ENCODE measurements at regions not wholly inside any gene's neighbourhood (a gene's known extent, or its start where the extent isn't known, plus 50 kb on each side); places are given as distances from the start of the nearest gene placed in this dataset.
"Not testable (repeated sequence)": the region's sequence is repeated elsewhere in the genome, so short reads cannot be mapped to it uniquely, and the experiment has no call there.

GRCh38 chr1:83400173-83400572 lies 598.8 kb downstream of the TTLL7 start:
- TF ChIP-seq, protein P1, sequence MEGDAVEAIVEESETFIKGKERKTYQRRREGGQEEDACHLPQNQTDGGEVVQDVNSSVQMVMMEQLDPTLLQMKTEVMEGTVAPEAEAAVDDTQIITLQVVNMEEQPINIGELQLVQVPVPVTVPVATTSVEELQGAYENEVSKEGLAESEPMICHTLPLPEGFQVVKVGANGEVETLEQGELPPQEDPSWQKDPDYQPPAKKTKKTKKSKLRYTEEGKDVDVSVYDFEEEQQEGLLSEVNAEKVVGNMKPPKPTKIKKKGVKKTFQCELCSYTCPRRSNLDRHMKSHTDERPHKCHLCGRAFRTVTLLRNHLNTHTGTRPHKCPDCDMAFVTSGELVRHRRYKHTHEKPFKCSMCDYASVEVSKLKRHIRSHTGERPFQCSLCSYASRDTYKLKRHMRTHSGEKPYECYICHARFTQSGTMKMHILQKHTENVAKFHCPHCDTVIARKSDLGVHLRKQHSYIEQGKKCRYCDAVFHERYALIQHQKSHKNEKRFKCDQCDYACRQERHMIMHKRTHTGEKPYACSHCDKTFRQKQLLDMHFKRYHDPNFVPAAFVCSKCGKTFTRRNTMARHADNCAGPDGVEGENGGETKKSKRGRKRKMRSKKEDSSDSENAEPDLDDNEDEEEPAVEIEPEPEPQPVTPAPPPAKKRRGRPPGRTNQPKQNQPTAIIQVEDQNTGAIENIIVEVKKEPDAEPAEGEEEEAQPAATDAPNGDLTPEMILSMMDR (IDR thresholded peaks at IDR 0.05) = not testable (repeated sequence)
- not testable (repeated sequence) for TF ChIP-seq EP300 (IDR thresholded peaks at IDR 0.05; ENCODE audit: low read depth); POLR2A (IDR thresholded peaks at IDR 0.05); POLR2AphosphoS5 (IDR thresholded peaks at IDR 0.05)
